Neural progenitor cell (in vitro differentiated cells): ENCODE measurements at regions not wholly inside any gene's neighbourhood (a gene's known extent, or its start where the extent isn't known, plus 50 kb on each side); places are given as distances from the start of the nearest gene placed in this dataset.

Experiments
- CTCF ChIP-seq: fragments of 200-600 bp; sonication (generic); IDR thresholded peaks from 2 replicates; pipeline ENCODE4 v1.5.1; 2017; ENCODE audit warnings: antibody characterized with exemption, mild to moderate bottlenecking
- EZH2 ChIP-seq: fragments of 200-600 bp; sonication (generic); IDR thresholded peaks from 2 replicates; pipeline ENCODE4 v1.6.1; 2017; ENCODE audit warnings: antibody characterized with exemption, mild to moderate bottlenecking, moderate library complexity

DNA sequence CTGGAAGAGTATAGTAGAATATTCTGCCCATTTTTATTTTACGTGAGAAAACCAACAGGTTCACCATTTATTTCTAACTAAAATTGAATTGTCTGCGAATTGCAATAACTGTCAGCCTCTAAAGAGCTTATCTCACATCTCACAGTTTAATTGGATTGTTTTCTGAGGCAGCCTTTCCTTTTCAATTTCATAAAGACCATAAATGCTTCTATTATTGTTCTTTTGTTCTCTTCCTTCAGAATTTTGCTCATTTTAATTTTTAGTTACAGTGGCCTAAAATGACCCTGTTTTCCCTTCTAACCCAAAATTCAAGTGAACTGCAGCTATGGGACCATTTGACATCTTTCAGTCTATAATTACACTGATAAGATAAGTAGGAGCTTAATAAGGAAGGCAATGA lies 147.6 kb downstream of the KLHL28 start:
- no peak for TF ChIP-seq CTCF
- TF ChIP-seq EZH2, result no peak
